Caco-2 (cell line): ENCODE measurements at regions not wholly inside any gene's neighbourhood (a gene's known extent, or its start where the extent isn't known, plus 50 kb on each side); places are given as distances from the start of the nearest gene placed in this dataset.

Source experiments
- BruUV-seq: library from RNA; stranded (reverse); fragments of 400-500 nt; replicated peaks from 2 replicates; lab custom pipeline; 2021; lab: Mats Ljungman, UMichigan
- CTCF ChIA-PET: fragments of 300-600 bp; sonication (Branson Sonifier 250); formaldehyde crosslinking; loops from one replicate; lab custom pipeline; 2022; ENCODE audit warnings: antibody characterized with exemption; lab: Charles Lee
- POLR2A ChIA-PET: fragments of 300-600 bp; sonication (Branson Sonifier 250); formaldehyde crosslinking; loops from one replicate; lab custom pipeline; 2022; ENCODE audit warnings: antibody characterized with exemption; lab: Charles Lee
- DNase-seq, 2 experiments: peaks; one replicate each; pipeline versions ENCODE4 v3.0.0 to v3.0.0-alpha.2; 2020 to 2022
- H3K27me3 ChIP-seq: replicated peaks from 2 replicates; pipeline ENCODE4 v1.6.0; 2011; ENCODE audit warnings: low read length; ENCODE audit not compliant: control insufficient read depth, insufficient read depth
- H3K36me3 ChIP-seq: 2 replicates; pipeline ENCODE4 v1.5.1; 2011; ENCODE audit warnings: low read length; ENCODE audit not compliant: control insufficient read depth, insufficient read depth
- H3K4me1 ChIP-seq: fragments of 250-450 bp; sonication (Bioruptor Pico); 2 replicates; pipeline ENCODE4 v1.5.1; 2020; ENCODE audit warnings: mild to moderate bottlenecking
- H3K4me3 ChIP-seq: 2 replicates; pipeline ENCODE4 v1.5.1; 2011; ENCODE audit warnings: low read depth, mild to moderate bottlenecking, control low read depth, low read length
- H3K9me3 ChIP-seq: fragments of 250-450 bp; sonication (Bioruptor Pico); 2 replicates; pipeline ENCODE4 v1.5.1; 2020; ENCODE audit warnings: mild to moderate bottlenecking, moderate library complexity
- H3K27ac Mint-ChIP-seq: one replicate; pipeline ENCODE4 v1.8.0; 2022; ENCODE audit warnings: mixed read lengths; ENCODE audit not compliant: unreplicated experiment
- H3K27me3 Mint-ChIP-seq: one replicate; pipeline ENCODE4 v1.8.0; 2022; ENCODE audit warnings: mixed read lengths; ENCODE audit not compliant: insufficient read depth, unreplicated experiment
- H3K36me3 Mint-ChIP-seq: one replicate; pipeline ENCODE4 v1.8.0; 2022; ENCODE audit warnings: mild to moderate bottlenecking, mixed read lengths; ENCODE audit not compliant: insufficient read depth, unreplicated experiment
- H3K4me1 Mint-ChIP-seq: one replicate; pipeline ENCODE4 v1.8.0; 2022; ENCODE audit warnings: low read depth, mixed read lengths; ENCODE audit not compliant: unreplicated experiment
- H3K4me3 Mint-ChIP-seq: one replicate; pipeline ENCODE4 v1.8.0; 2022; ENCODE audit warnings: mild to moderate bottlenecking, moderate library complexity, mixed read lengths; ENCODE audit not compliant: unreplicated experiment
- H3K9me3 Mint-ChIP-seq: one replicate; pipeline ENCODE4 v1.8.0; 2022; ENCODE audit warnings: mixed read lengths; ENCODE audit not compliant: unreplicated experiment
- CTCF ChIP-seq, 2 experiments: fragments of 200-600 bp in 1 of 2; IDR thresholded peaks; 1 replicate in 1 of 2; 2 replicates in 1 of 2; pipeline versions ENCODE4 v1.5.1 to v1.8.0; 2011 to 2022; ENCODE audit warnings: antibody characterized with exemption in 1 of 2, control low read depth in 1 of 2, inconsistent platforms in 1 of 2, low read depth in 1 of 2, low read length in 1 of 2, mild to moderate bottlenecking in 1 of 2, moderate library complexity in 1 of 2; ENCODE audit not compliant: insufficient read depth in 1 of 2, severe bottlenecking in 1 of 2, unreplicated experiment in 1 of 2
- intact Hi-C: fragments of 100-400 bp; cut with micrococcal nuclease; formaldehyde crosslinking; loops from one replicate; pipeline ENCODE4 v1.10.0; 2022; ENCODE audit not compliant: unreplicated experiment

GRCh38 chr11:119586181-119586580 lies 142.8 kb downstream of the NECTIN1 start:
- POLR2A ChIA-PET: no interaction called here
- BruUV-seq: no TSS peak
- no peak for TF ChIP-seq CTCF (IDR thresholded peaks at IDR 0.05; ENCODE audit: insufficient read depth in 1 of 2, low read depth in 1 of 2, low read length in 1 of 2, severe bottlenecking in 1 of 2, unreplicated experiment in 1 of 2)

GRCh38 chr11:119585043-119585781 lies 143.8 kb downstream of the NECTIN1 start:
- intact Hi-C loops: no loop called here
- DNase-seq: peak; percentile 51 to 52
- Mint-ChIP-seq H3K4me3 (peak overlapping the region; percentile 91), H3K27ac (no peak overlapping the region), H3K36me3 (no peaks in the 10 kb centered on the region), H3K4me1 (no peaks in the 10 kb centered on the region), H3K27me3 (peaks cover 11% of the 10 kb centered on the region), H3K9me3 (peaks cover 12% of the 10 kb centered on the region)
- Histone ChIP-seq H3K27me3 (no peaks in the 10 kb centered on the region), H3K36me3 (no peaks in the 10 kb centered on the region), H3K4me3 (peak overlapping the region; percentile 44), H3K4me1 (no peaks in the 10 kb centered on the region; the same call in 1 of the 2 replicates), H3K9me3 (no peaks in the 10 kb centered on the region)
- ChIA-PET POLR2A (interaction anchor here (0.5 to 0.6 kb wide), 3 partner anchors 103 to 798 kb away, joined by 3 read pairs; no protein-coding TSS in a partner anchor), CTCF (interaction anchor here (1.0 to 1.5 kb wide), 2 partner anchors 40 to 51 kb away, joined by 3 to 8 read pairs; no protein-coding TSS in a partner anchor)
- BruUV-seq: no TSS peak
- peak in 1 of 2 experiments; percentile 0 for TF ChIP-seq CTCF (IDR thresholded peaks at IDR 0.05; ENCODE audit: insufficient read depth in 1 of 2, low read depth in 1 of 2, low read length in 1 of 2, severe bottlenecking in 1 of 2, unreplicated experiment in 1 of 2)

More at GRCh38 chr11:119586181-119586580, 142.8 kb downstream of the NECTIN1 start:
- Histone ChIP-seq H3K4me1 (peaks cover 5% of the 10 kb centered on the region), H3K36me3 (no peaks in the 10 kb centered on the region), H3K27me3 (no peaks in the 10 kb centered on the region), H3K9me3 (no peaks in the 10 kb centered on the region), H3K4me3 (no peak overlapping the region)
- Mint-ChIP-seq H3K36me3 (no peaks in the 10 kb centered on the region), H3K4me1 (no peaks in the 10 kb centered on the region), H3K27ac (no peak overlapping the region), H3K4me3 (peak overlapping the region; percentile 91), H3K27me3 (peaks cover 8% of the 10 kb centered on the region), H3K9me3 (peaks cover 2% of the 10 kb centered on the region)
- no peak for DNase-seq
- CTCF ChIA-PET: no interaction called here
- intact Hi-C loops: no loop called here

- peak; percentile 62 to 75 for DNase-seq
- POLR2A ChIA-PET: interaction anchor here (0.6 kb wide), 1 partner anchor 103 kb away, joined by 3 read pairs; no protein-coding TSS in a partner anchor
- H3K4me3 Mint-ChIP-seq: peak overlapping the region; percentile 91
- no TSS peak for BruUV-seq
- Histone ChIP-seq H3K4me1 (no peaks in the 10 kb centered on the region; the same call in 1 of the 2 replicates), H3K27me3 (no peaks in the 10 kb centered on the region), H3K9me3 (no peaks in the 10 kb centered on the region), H3K4me3 (peak overlapping the region; percentile 44), H3K36me3 (no peaks in the 10 kb centered on the region)
- no peak for TF ChIP-seq CTCF (IDR thresholded peaks at IDR 0.05; ENCODE audit: insufficient read depth in 1 of 2, low read depth in 1 of 2, low read length in 1 of 2, severe bottlenecking in 1 of 2, unreplicated experiment in 1 of 2)
- CTCF ChIA-PET: interaction anchor here (0.8 to 1.5 kb wide), 4 partner anchors 10 to 50 kb away, joined by 3 to 8 read pairs (median 3); no protein-coding TSS in a partner anchor
- H3K9me3 Mint-ChIP-seq: peaks cover 14% of the 10 kb centered on the region
- intact Hi-C loops: no loop called here
- H3K36me3 Mint-ChIP-seq: no peaks in the 10 kb centered on the region
- peaks cover 11% of the 10 kb centered on the region for H3K27me3 Mint-ChIP-seq
- H3K27ac Mint-ChIP-seq: peak overlapping the region; percentile 30
- H3K4me1 Mint-ChIP-seq: no peaks in the 10 kb centered on the region
Measured at GRCh38 chr11:119584193-119585042, 144.6 kb downstream of the NECTIN1 start.
